MM.1S (cell line): ENCODE measurements at regions not wholly inside any gene's neighbourhood (a gene's known extent, or its start where the extent isn't known, plus 50 kb on each side); places are given as distances from the start of the nearest gene placed in this dataset.

Source experiments
- DNase-seq: peaks from one replicate; pipeline ENCODE4 v3.0.0-alpha.2; 2015
- H2AFZ ChIP-seq: fragments of 300-600 bp; sonication (generic); 2 replicates; pipeline ENCODE4 v1.6.0; 2016; ENCODE audit warnings: antibody characterized with exemption, low read length
- H3F3A ChIP-seq: fragments of 300-600 bp; sonication (generic); 2 replicates; pipeline ENCODE4 v1.6.1; 2016; ENCODE audit warnings: mild to moderate bottlenecking, antibody characterized with exemption, low read length, moderate library complexity, mixed read lengths; ENCODE audit not compliant: insufficient read depth
- H3K27ac ChIP-seq: fragments of 300-600 bp; sonication (generic); 2 replicates; pipeline ENCODE4 v1.5.1; 2016; ENCODE audit warnings: mild to moderate bottlenecking, low read length
- H3K27me3 ChIP-seq: fragments of 300-600 bp; sonication (generic); replicated peaks from 2 replicates; pipeline ENCODE4 v1.6.0; 2016; ENCODE audit warnings: low read length; ENCODE audit not compliant: insufficient read depth
- H3K36me3 ChIP-seq: fragments of 300-600 bp; sonication (generic); replicated peaks from 2 replicates; pipeline ENCODE4 v1.6.1; 2016; ENCODE audit warnings: mild to moderate bottlenecking, low read length, mixed read lengths; ENCODE audit not compliant: insufficient read depth
- H3K4me1 ChIP-seq: fragments of 300-600 bp; sonication (generic); 2 replicates; pipeline ENCODE4 v1.6.1; 2016; ENCODE audit warnings: low read length, mixed read lengths
- H3K4me2 ChIP-seq: fragments of 300-600 bp; sonication (generic); 2 replicates; pipeline ENCODE4 v1.6.0; 2016; ENCODE audit warnings: low read depth, low read length
- H3K4me3 ChIP-seq: fragments of 300-600 bp; sonication (generic); 2 replicates; pipeline ENCODE4 v1.5.1; 2016; ENCODE audit warnings: low read length, mixed read lengths
- H3K79me2 ChIP-seq: fragments of 300-600 bp; sonication (generic); 2 replicates; pipeline ENCODE4 v1.6.1; 2016; ENCODE audit warnings: mixed run types, low read length, mixed read lengths
- H3K9ac ChIP-seq: fragments of 300-600 bp; sonication (generic); 2 replicates; pipeline ENCODE4 v1.6.1; 2016; ENCODE audit warnings: low read length, mixed read lengths
- H3K9me2 ChIP-seq: fragments of 300-600 bp; sonication (generic); replicated peaks from 2 replicates; pipeline ENCODE4 v1.6.1; 2016; ENCODE audit warnings: mild to moderate bottlenecking, low read length, mixed read lengths; ENCODE audit not compliant: insufficient read depth
- H3K9me3 ChIP-seq: fragments of 300-600 bp; sonication (generic); replicated peaks from 2 replicates; pipeline ENCODE4 v1.6.1; 2016; ENCODE audit warnings: mild to moderate bottlenecking, low read length, mixed read lengths; ENCODE audit not compliant: insufficient read depth
- H4K20me1 ChIP-seq: fragments of 300-600 bp; sonication (generic); 2 replicates; pipeline ENCODE4 v1.6.1; 2016; ENCODE audit warnings: mild to moderate bottlenecking, low read length, moderate library complexity, mixed read lengths; ENCODE audit not compliant: insufficient read depth
- EZH2 ChIP-seq: fragments of 300-600 bp; sonication (generic); optimal IDR thresholded peaks from 2 replicates; pipeline ENCODE3; 2017; ENCODE audit warnings: low read depth, mild to moderate bottlenecking, antibody characterized with exemption, low read length, mixed read lengths
- EZH2phosphoT487 ChIP-seq: fragments of 300-600 bp; sonication (generic); IDR thresholded peaks from 2 replicates; pipeline ENCODE4 v1.6.1; 2018; ENCODE audit warnings: antibody characterized with exemption, low read length
- TF ChIP-seq, protein P1 (sequence below): fragments of 300-600 bp; sonication (generic); IDR thresholded peaks from 2 replicates; pipeline ENCODE4 v1.5.1; 2016; ENCODE audit warnings: antibody characterized with exemption, low read length, mixed read lengths

DNA sequence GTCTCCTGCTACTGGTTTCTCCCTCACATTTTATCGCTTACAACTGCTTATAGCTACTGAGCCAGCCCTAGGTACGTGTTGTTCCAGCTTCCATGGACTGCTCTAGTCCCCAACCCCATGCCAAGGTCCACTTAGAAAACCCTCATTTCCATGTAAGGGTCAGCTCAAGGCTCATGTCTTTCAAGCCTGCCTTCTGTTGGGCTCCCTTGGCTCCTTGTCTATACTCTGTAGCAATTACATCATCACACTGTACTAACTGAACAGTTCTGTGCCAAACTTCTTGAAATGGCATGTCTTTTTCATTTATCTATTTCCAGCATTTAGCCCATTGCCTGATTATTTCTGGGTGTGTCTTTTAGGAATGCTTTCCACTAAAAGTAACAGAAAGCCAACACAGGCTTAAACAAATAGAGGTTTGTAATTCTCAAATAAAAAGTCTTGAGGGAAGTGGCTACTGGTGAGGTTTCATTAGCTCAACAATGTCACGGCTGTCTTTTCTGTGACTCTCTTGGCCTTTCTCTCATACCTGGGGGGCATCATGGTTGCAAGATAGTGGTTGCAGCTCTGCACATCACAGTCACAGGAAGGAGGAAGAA lies 317.6 kb downstream of the TPBG start:
- H3F3A ChIP-seq, result no peaks in the 10 kb centered on the region
- no peak overlapping the region for H2AFZ ChIP-seq
- TF ChIP-seq, protein P1, sequence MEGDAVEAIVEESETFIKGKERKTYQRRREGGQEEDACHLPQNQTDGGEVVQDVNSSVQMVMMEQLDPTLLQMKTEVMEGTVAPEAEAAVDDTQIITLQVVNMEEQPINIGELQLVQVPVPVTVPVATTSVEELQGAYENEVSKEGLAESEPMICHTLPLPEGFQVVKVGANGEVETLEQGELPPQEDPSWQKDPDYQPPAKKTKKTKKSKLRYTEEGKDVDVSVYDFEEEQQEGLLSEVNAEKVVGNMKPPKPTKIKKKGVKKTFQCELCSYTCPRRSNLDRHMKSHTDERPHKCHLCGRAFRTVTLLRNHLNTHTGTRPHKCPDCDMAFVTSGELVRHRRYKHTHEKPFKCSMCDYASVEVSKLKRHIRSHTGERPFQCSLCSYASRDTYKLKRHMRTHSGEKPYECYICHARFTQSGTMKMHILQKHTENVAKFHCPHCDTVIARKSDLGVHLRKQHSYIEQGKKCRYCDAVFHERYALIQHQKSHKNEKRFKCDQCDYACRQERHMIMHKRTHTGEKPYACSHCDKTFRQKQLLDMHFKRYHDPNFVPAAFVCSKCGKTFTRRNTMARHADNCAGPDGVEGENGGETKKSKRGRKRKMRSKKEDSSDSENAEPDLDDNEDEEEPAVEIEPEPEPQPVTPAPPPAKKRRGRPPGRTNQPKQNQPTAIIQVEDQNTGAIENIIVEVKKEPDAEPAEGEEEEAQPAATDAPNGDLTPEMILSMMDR, result no peak
- TF ChIP-seq EZH2phosphoT487 (no peak), EZH2 (no peak)
- H3K27ac ChIP-seq, result no peak overlapping the region
- H3K4me3 ChIP-seq, result no peak overlapping the region
- H4K20me1 ChIP-seq, result no peaks in the 10 kb centered on the region
- no peaks in the 10 kb centered on the region for H3K36me3 ChIP-seq
- no peaks in the 10 kb centered on the region for H3K4me1 ChIP-seq
- H3K9me2 ChIP-seq, result no peaks in the 10 kb centered on the region
- H3K9me3 ChIP-seq, result no peaks in the 10 kb centered on the region
- no peaks in the 10 kb centered on the region for H3K27me3 ChIP-seq
- DNase-seq, result no peak
- H3K79me2 ChIP-seq, result no peaks in the 10 kb centered on the region
- H3K4me2 ChIP-seq, result no peak overlapping the region
- no peak overlapping the region for H3K9ac ChIP-seq

DNA sequence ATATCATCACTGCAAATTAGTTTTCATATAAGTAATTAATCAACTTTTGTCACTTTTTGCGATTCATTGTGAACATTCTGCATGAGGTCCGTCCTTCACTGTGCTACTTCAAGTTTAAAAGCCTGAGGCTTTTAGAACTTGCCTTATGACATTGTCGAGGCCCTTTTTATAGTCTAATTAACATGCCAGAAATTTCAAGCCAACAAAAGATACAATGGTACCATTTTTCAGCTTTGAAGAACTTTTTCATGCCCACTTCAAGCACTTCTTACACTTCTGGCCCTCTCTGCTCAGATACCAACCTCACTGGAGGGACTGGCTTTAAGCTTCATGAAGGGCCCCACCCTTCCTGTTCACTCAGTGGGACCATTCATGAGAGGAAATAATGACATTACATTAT lies 323.1 kb downstream of the TPBG start:
- H3K36me3 ChIP-seq, result no peaks in the 10 kb centered on the region
- H3K4me1 ChIP-seq, result no peaks in the 10 kb centered on the region

DNA sequence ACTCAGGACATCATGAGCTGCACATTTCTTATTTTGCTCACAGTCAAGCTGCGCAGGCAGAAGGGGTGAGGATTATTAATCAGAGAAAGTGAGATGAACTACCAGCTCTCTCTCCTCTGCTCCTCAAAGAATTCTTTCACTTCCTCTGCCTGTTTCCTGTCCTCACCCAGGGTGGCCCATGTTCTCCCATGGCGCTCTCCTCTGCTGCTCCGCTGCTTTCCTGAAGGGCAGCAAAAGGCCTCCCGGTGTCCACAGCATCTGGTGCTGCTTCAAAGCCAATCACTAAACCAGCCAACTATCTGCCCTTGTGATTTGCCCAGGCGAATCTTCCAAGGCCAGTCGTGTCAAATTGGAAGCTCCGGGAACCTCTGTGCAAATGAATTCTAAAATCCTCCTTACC lies 324.2 kb downstream of the TPBG start:
- no peaks in the 10 kb centered on the region for H3K9me2 ChIP-seq
- H3K4me3 ChIP-seq, result no peak overlapping the region
- H3K4me1 ChIP-seq, result no peaks in the 10 kb centered on the region
- no peaks in the 10 kb centered on the region for H4K20me1 ChIP-seq
- H3K9me3 ChIP-seq, result no peaks in the 10 kb centered on the region
- H3K9ac ChIP-seq, result no peak overlapping the region
- H3K79me2 ChIP-seq, result no peaks in the 10 kb centered on the region
- no peak overlapping the region for H3K4me2 ChIP-seq
- H2AFZ ChIP-seq, result no peak overlapping the region
- no peak for DNase-seq
- no peaks in the 10 kb centered on the region for H3K27me3 ChIP-seq
- TF ChIP-seq EZH2 (no peak), EZH2phosphoT487 (no peak)
- TF ChIP-seq, protein P1, result no peak
- no peaks in the 10 kb centered on the region for H3F3A ChIP-seq
- no peak overlapping the region for H3K27ac ChIP-seq
- no peaks in the 10 kb centered on the region for H3K36me3 ChIP-seq

More for the DNA sequence above, 323.1 kb downstream of the TPBG start:
- H3K9me3 ChIP-seq, result no peaks in the 10 kb centered on the region
- H3K4me3 ChIP-seq, result no peak overlapping the region
- TF ChIP-seq, protein P1, result no peak
- no peak for TF ChIP-seq EZH2
- H4K20me1 ChIP-seq, result no peaks in the 10 kb centered on the region
- no peaks in the 10 kb centered on the region for H3F3A ChIP-seq
- H3K4me2 ChIP-seq, result no peak overlapping the region
- no peak overlapping the region for H3K9ac ChIP-seq
- no peak for DNase-seq
- no peaks in the 10 kb centered on the region for H3K9me2 ChIP-seq
- H2AFZ ChIP-seq, result no peak overlapping the region
- H3K79me2 ChIP-seq, result no peaks in the 10 kb centered on the region
- H3K27ac ChIP-seq, result no peak overlapping the region
- no peaks in the 10 kb centered on the region for H3K27me3 ChIP-seq
